ENCODE measurements at regions not wholly inside any gene's neighbourhood (a gene's known extent, or its start where the extent isn't known, plus 50 kb on each side); places are given as distances from the start of the nearest gene placed in this dataset.

DNA sequence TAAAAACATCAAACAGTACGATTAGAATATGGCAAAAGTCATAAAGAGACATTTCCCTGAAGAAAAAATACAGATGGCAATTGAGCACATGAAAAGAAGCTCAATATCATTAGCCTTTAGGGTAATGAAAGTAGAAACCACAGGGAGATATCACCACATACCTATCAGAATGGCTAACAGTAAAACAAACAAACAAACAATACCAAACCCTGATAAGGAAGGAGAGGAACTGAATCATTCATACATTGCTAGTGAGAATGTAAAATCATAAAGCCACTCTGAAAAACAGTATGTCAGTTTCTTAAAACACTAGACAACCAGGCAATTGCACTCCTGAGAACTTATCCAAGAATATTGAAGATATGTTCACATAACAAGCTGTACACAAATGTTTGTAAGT is 1342.5 kb upstream of the SLC10A2 start:
- Histone ChIP-seq H3K9me3 (ENCODE audit: low read length) (no peaks in the 10 kb centered on the region), H3K27ac (ENCODE audit: low read depth, low read length, poor library complexity, severe bottlenecking) (no peak overlapping the region), H4K20me1 (ENCODE audit: insufficient read depth, low read length) (no peaks in the 10 kb centered on the region), H3K4me2 (ENCODE audit: low read length) (no peak overlapping the region), H2AFZ (ENCODE audit: low read length) (no peak overlapping the region), H3K36me3 (ENCODE audit: insufficient read depth, low read length) (no peaks in the 10 kb centered on the region), H3K4me1 (ENCODE audit: insufficient read depth, low read length, poor library complexity, severe bottlenecking) (no peaks in the 10 kb centered on the region), H3K79me2 (ENCODE audit: insufficient read depth, low read depth, low read length) (no peaks in the 10 kb centered on the region), H3K4me3 (ENCODE audit: low read depth, low read length, poor library complexity, severe bottlenecking) (no peak overlapping the region), H3K9me2 (ENCODE audit: insufficient read depth, low read length) (no peaks in the 10 kb centered on the region)
- intact Hi-C loops (cut with micrococcal nuclease; ENCODE audit: unreplicated experiment) = no loop called here
- no TSS peak for BruUV-seq (replicated peaks)
- TF ChIP-seq EZH2phosphoT487 (IDR thresholded peaks at IDR 0.05; ENCODE audit: borderline replicate concordance, low read depth, low read length) = no peak
- TF ChIP-seq, protein P1, sequence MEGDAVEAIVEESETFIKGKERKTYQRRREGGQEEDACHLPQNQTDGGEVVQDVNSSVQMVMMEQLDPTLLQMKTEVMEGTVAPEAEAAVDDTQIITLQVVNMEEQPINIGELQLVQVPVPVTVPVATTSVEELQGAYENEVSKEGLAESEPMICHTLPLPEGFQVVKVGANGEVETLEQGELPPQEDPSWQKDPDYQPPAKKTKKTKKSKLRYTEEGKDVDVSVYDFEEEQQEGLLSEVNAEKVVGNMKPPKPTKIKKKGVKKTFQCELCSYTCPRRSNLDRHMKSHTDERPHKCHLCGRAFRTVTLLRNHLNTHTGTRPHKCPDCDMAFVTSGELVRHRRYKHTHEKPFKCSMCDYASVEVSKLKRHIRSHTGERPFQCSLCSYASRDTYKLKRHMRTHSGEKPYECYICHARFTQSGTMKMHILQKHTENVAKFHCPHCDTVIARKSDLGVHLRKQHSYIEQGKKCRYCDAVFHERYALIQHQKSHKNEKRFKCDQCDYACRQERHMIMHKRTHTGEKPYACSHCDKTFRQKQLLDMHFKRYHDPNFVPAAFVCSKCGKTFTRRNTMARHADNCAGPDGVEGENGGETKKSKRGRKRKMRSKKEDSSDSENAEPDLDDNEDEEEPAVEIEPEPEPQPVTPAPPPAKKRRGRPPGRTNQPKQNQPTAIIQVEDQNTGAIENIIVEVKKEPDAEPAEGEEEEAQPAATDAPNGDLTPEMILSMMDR (conservative IDR thresholded peaks at IDR 0.05; ENCODE audit: low read length) = no peak
- CTCF ChIA-PET (ENCODE audit: unreplicated experiment) = no interaction called here
- POLR2A ChIA-PET = no interaction called here
- no peak for DNase-seq (ENCODE audit: low spot score)

DNA sequence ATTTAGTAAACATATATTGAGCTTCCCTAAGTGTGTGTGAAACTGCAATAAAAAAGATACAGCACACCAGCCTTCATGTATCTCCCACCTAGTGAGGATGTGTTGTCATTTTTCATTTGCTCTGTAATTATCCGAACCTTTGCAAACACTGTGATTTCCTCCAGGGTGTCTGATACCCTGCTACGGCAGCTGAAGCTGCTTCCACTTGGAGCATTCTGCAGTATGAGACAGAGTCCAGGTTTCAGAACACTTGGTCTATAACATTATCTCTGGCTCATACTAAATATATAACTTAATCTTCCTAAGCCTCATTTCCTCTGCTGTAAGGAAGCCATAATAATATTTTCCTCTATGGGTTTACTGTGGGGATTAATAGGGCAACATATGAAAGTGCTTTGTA is 1338.1 kb upstream of the SLC10A2 start:
- BruUV-seq (replicated peaks) = no TSS peak
- Histone ChIP-seq H3K4me3 (ENCODE audit: low read depth, low read length, poor library complexity, severe bottlenecking) (no peak overlapping the region), H2AFZ (ENCODE audit: low read length) (no peak overlapping the region), H3K27ac (ENCODE audit: low read depth, low read length, poor library complexity, severe bottlenecking) (no peak overlapping the region), H3K9me3 (ENCODE audit: low read length) (no peaks in the 10 kb centered on the region), H3K9me2 (ENCODE audit: insufficient read depth, low read length) (no peaks in the 10 kb centered on the region), H4K20me1 (ENCODE audit: insufficient read depth, low read length) (no peaks in the 10 kb centered on the region), H3K79me2 (ENCODE audit: insufficient read depth, low read depth, low read length) (no peaks in the 10 kb centered on the region), H3K36me3 (ENCODE audit: insufficient read depth, low read length) (no peaks in the 10 kb centered on the region), H3K4me1 (ENCODE audit: insufficient read depth, low read length, poor library complexity, severe bottlenecking) (no peaks in the 10 kb centered on the region), H3K4me2 (ENCODE audit: low read length) (no peak overlapping the region)
- ChIA-PET POLR2A (no interaction called here), CTCF (ENCODE audit: unreplicated experiment) (no interaction called here)
- TF ChIP-seq, protein P1 (conservative IDR thresholded peaks at IDR 0.05; ENCODE audit: low read length) = no peak
- no peak for TF ChIP-seq EZH2phosphoT487 (IDR thresholded peaks at IDR 0.05; ENCODE audit: borderline replicate concordance, low read depth, low read length)
- intact Hi-C loops (cut with micrococcal nuclease; ENCODE audit: unreplicated experiment) = no loop called here
- DNase-seq (ENCODE audit: low spot score) = no peak

DNA sequence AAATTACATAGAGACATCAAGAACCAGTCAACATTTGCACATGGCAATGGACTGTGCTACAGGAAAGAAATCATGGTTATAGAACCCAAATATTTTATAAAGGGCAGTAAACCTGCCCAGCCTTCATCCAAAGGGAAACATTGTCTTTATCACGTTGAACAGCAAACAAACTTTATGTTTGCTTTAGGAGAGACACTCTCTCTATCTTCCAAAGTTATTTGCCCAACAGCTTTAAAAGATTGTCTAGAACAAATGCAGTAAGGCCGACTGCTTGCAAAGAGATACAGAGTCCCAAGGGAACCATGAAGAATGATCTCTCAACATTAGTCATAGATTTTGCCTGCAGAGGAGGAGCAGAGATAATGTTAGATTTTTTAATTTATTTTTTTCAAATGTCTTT is 1323.5 kb upstream of the SLC10A2 start:
- Histone ChIP-seq H3K4me2 (ENCODE audit: low read length) (no peak overlapping the region), H4K20me1 (ENCODE audit: insufficient read depth, low read length) (no peaks in the 10 kb centered on the region), H3K4me1 (ENCODE audit: insufficient read depth, low read length, poor library complexity, severe bottlenecking) (no peaks in the 10 kb centered on the region), H3K79me2 (ENCODE audit: insufficient read depth, low read depth, low read length) (no peaks in the 10 kb centered on the region), H3K4me3 (ENCODE audit: low read depth, low read length, poor library complexity, severe bottlenecking) (no peak overlapping the region), H3K9me2 (ENCODE audit: insufficient read depth, low read length) (no peaks in the 10 kb centered on the region), H3K9me3 (ENCODE audit: low read length) (no peaks in the 10 kb centered on the region), H2AFZ (ENCODE audit: low read length) (no peak overlapping the region), H3K27ac (ENCODE audit: low read depth, low read length, poor library complexity, severe bottlenecking) (no peak overlapping the region), H3K36me3 (ENCODE audit: insufficient read depth, low read length) (no peaks in the 10 kb centered on the region)
- no peak for TF ChIP-seq EZH2phosphoT487 (IDR thresholded peaks at IDR 0.05; ENCODE audit: borderline replicate concordance, low read depth, low read length)
- ChIA-PET POLR2A (no interaction called here), CTCF (ENCODE audit: unreplicated experiment) (no interaction called here)
- intact Hi-C loops (cut with micrococcal nuclease; ENCODE audit: unreplicated experiment) = no loop called here
- no peak for DNase-seq (ENCODE audit: low spot score)
- no TSS peak for BruUV-seq (replicated peaks)

Measured in OCI-LY7 (cell line).